WERI-Rb-1 (cell line): ENCODE measurements at regions not wholly inside any gene's neighbourhood (a gene's known extent, or its start where the extent isn't known, plus 50 kb on each side); places are given as distances from the start of the nearest gene placed in this dataset.

Source experiments
- DNase-seq: peaks from one replicate; pipeline ENCODE4 v3.0.0-alpha.2; 2020
- H3K27ac ChIP-seq: fragments of 250-450 bp; sonication (Bioruptor Pico); 2 replicates; pipeline ENCODE4 v1.5.1; 2020; ENCODE audit warnings: mild to moderate bottlenecking, moderate library complexity
- H3K27me3 ChIP-seq: fragments of 250-450 bp; sonication (Bioruptor Pico); 2 replicates; pipeline ENCODE4 v1.5.1; 2021; ENCODE audit warnings: mild to moderate bottlenecking, low read depth, moderate library complexity; ENCODE audit not compliant: insufficient read depth, severe bottlenecking
- H3K36me3 ChIP-seq: fragments of 250-450 bp; sonication (Bioruptor Pico); 2 replicates; pipeline ENCODE4 v1.5.1; 2020; ENCODE audit warnings: mild to moderate bottlenecking, moderate library complexity
- H3K4me3 ChIP-seq: 2 replicates; pipeline ENCODE4 v1.5.1; 2011; ENCODE audit warnings: low read depth, mild to moderate bottlenecking, control low read depth, low read length
- H3K9me3 ChIP-seq: fragments of 250-450 bp; sonication (Bioruptor Pico); 2 replicates; pipeline ENCODE4 v1.5.1; 2021; ENCODE audit warnings: mild to moderate bottlenecking, moderate library complexity; ENCODE audit not compliant: severe bottlenecking
- CTCF ChIP-seq: IDR thresholded peaks from 2 replicates; pipeline ENCODE4 v1.5.1; 2011; ENCODE audit warnings: low read depth, mild to moderate bottlenecking, control low read depth, inconsistent platforms, low read length

- H3K27ac ChIP-seq: no peak overlapping the region
- DNase-seq: no peak
- no peak overlapping the region for H3K4me3 ChIP-seq
- TF ChIP-seq CTCF: no peak
- no peaks in the 10 kb centered on the region for H3K36me3 ChIP-seq
- no peaks in the 10 kb centered on the region for H3K9me3 ChIP-seq
- peaks cover 93% of the 10 kb centered on the region for H3K27me3 ChIP-seq
Observed at GRCh38 chr1:233487408-233487807, 126.5 kb upstream of the KCNK1 start.

DNA sequence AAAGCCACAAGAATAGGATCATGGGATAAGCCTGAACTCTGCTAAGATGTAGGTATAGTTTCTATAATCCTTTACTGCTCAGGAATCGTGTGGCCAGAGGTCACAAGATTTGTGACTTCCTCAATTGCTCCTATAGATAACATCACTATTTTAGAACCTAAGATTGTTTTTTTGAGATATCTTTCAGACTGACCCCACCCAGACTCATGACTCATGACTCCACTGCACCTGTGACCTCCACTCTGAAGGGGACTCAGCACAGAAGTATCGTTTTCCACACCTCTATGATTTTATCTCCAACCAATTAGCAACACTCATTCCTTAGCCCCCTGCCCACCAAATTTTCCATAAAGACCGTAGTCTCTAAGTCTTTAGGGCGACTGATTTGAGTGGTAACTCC lies 124.5 kb upstream of the KCNK1 start:
- Histone ChIP-seq H3K4me3 (no peak overlapping the region), H3K27me3 (peaks cover 95% of the 10 kb centered on the region), H3K27ac (no peak overlapping the region), H3K36me3 (no peaks in the 10 kb centered on the region), H3K9me3 (no peaks in the 10 kb centered on the region)
- no peak for DNase-seq
- TF ChIP-seq CTCF: no peak

GRCh38 chr1:233490488-233490887 lies 123.4 kb upstream of the KCNK1 start:
- Histone ChIP-seq H3K27ac (no peak overlapping the region), H3K9me3 (no peaks in the 10 kb centered on the region), H3K4me3 (no peak overlapping the region), H3K36me3 (no peaks in the 10 kb centered on the region), H3K27me3 (peaks cover 94% of the 10 kb centered on the region)
- TF ChIP-seq CTCF: no peak
- no peak for DNase-seq

- H3K36me3 ChIP-seq: no peaks in the 10 kb centered on the region
- peaks cover 93% of the 10 kb centered on the region for H3K27me3 ChIP-seq
- no peak overlapping the region for H3K27ac ChIP-seq
- H3K9me3 ChIP-seq: no peaks in the 10 kb centered on the region
- TF ChIP-seq CTCF: no peak
- DNase-seq: no peak
- no peak overlapping the region for H3K4me3 ChIP-seq
Observed at GRCh38 chr1:233491953-233492620, 121.8 kb upstream of the KCNK1 start.

DNA sequence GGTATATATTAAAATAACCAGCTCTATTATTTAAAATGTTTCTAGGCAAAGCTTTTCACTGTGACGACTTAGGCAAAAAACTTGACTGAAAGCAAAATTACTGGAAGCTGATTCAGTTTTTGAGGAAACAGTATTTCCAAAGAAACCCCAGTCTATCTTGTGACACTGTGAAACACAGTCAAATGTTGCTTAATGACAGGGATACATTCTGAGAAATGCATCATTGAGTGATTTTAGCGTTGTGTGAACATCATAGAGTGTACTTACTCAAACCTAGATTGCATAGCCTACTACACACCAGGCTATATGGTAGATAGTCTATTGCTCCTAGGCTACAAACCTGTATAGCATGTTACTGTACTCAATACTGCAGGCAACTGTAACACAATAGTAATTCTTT lies 116.9 kb upstream of the KCNK1 start:
- Histone ChIP-seq H3K4me3 (no peak overlapping the region), H3K27me3 (peaks cover 94% of the 10 kb centered on the region), H3K27ac (no peak overlapping the region), H3K9me3 (no peaks in the 10 kb centered on the region), H3K36me3 (no peaks in the 10 kb centered on the region)
- no peak for DNase-seq
- no peak for TF ChIP-seq CTCF

DNA sequence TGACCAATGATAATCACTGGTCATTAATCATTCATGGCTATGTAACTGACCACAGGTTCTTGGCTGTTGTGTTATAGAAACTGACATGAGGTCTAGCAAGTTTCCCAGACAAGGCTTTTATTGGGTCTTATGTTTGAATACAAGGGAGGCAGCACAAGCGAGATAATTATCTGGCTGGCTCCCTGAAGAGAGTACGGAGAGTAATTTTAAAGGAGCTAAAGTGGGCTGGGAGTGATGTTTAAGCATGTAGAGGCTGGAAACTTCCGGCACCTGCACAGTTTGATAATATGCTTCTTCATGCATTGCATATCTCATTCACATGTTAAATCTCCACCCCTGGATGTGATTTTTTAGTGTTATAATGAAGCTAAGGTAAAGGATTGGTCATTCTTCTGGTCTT lies 116.2 kb upstream of the KCNK1 start:
- Histone ChIP-seq H3K27me3 (peaks cover 91% of the 10 kb centered on the region), H3K4me3 (no peak overlapping the region), H3K9me3 (no peaks in the 10 kb centered on the region), H3K27ac (no peak overlapping the region), H3K36me3 (no peaks in the 10 kb centered on the region)
- DNase-seq: no peak
- no peak for TF ChIP-seq CTCF
